ENCODE measurements at regions not wholly inside any gene's neighbourhood (a gene's known extent, or its start where the extent isn't known, plus 50 kb on each side); places are given as distances from the start of the nearest gene placed in this dataset.

GRCh38 chr2:217382794-217383193 is 522.9 kb upstream of the TNP1 start:
- Histone ChIP-seq H3K4me2 (ENCODE audit: low read length) (no peak overlapping the region), H3K4me1 (ENCODE audit: control insufficient read depth, insufficient read depth, low read length) (no peaks in the 10 kb centered on the region), H3K4me3 (ENCODE audit: low read length) (no peak overlapping the region), H3K9me3 (replicated peaks; ENCODE audit: low read length) (no peaks in the 10 kb centered on the region), H3K9ac (ENCODE audit: low read depth, low read length) (no peak overlapping the region), H3K27me3 (ENCODE audit: control insufficient read depth, insufficient read depth, low read length) (no peaks in the 10 kb centered on the region), H3K36me3 (ENCODE audit: insufficient read depth, low read length) (no peaks in the 10 kb centered on the region)

GRCh38 chr2:217379807-217380206 is 519.9 kb upstream of the TNP1 start:
- no peaks in the 10 kb centered on the region for H3K36me3 ChIP-seq (ENCODE audit: insufficient read depth, low read length)
- no peak overlapping the region for H3K4me3 ChIP-seq (ENCODE audit: low read length)
- H3K9me3 ChIP-seq (replicated peaks; ENCODE audit: low read length) = no peaks in the 10 kb centered on the region
- no peak overlapping the region for H3K9ac ChIP-seq (ENCODE audit: low read depth, low read length)
- no peaks in the 10 kb centered on the region for H3K4me1 ChIP-seq (ENCODE audit: control insufficient read depth, insufficient read depth, low read length)
- H3K4me2 ChIP-seq (ENCODE audit: low read length) = no peak overlapping the region
- H3K27me3 ChIP-seq (ENCODE audit: control insufficient read depth, insufficient read depth, low read length) = no peaks in the 10 kb centered on the region

GRCh38 chr2:217372794-217373193 is 512.9 kb upstream of the TNP1 start:
- Histone ChIP-seq H3K4me2 (ENCODE audit: low read length) (no peak overlapping the region), H3K9ac (ENCODE audit: low read depth, low read length) (no peak overlapping the region), H3K4me3 (ENCODE audit: low read length) (no peak overlapping the region), H3K27me3 (ENCODE audit: control insufficient read depth, insufficient read depth, low read length) (no peaks in the 10 kb centered on the region), H3K9me3 (replicated peaks; ENCODE audit: low read length) (no peaks in the 10 kb centered on the region), H3K36me3 (ENCODE audit: insufficient read depth, low read length) (no peaks in the 10 kb centered on the region), H3K4me1 (ENCODE audit: control insufficient read depth, insufficient read depth, low read length) (peaks cover 8% of the 10 kb centered on the region)

GRCh38 chr2:217371781-217372213 is 511.9 kb upstream of the TNP1 start:
- H3K27me3 ChIP-seq (ENCODE audit: control insufficient read depth, insufficient read depth, low read length) = no peaks in the 10 kb centered on the region
- H3K4me1 ChIP-seq (ENCODE audit: control insufficient read depth, insufficient read depth, low read length) = peaks cover 11% of the 10 kb centered on the region
- H3K9ac ChIP-seq (ENCODE audit: low read depth, low read length) = no peak overlapping the region
- H3K36me3 ChIP-seq (ENCODE audit: insufficient read depth, low read length) = no peaks in the 10 kb centered on the region
- no peaks in the 10 kb centered on the region for H3K9me3 ChIP-seq (replicated peaks; ENCODE audit: low read length)
- H3K4me2 ChIP-seq (ENCODE audit: low read length) = no peak overlapping the region
- H3K4me3 ChIP-seq (ENCODE audit: low read length) = no peak overlapping the region

- H3K9ac ChIP-seq (ENCODE audit: low read depth, low read length) = no peak overlapping the region
Measured at GRCh38 chr2:217370391-217370790, 510.5 kb upstream of the TNP1 start.

GRCh38 chr2:217367464-217367863 is 507.6 kb upstream of the TNP1 start:
- H3K4me3 ChIP-seq (ENCODE audit: low read length) = no peak overlapping the region
- H3K4me1 ChIP-seq (ENCODE audit: control insufficient read depth, insufficient read depth, low read length) = peaks cover 11% of the 10 kb centered on the region
- H3K27me3 ChIP-seq (ENCODE audit: control insufficient read depth, insufficient read depth, low read length) = no peaks in the 10 kb centered on the region
- no peaks in the 10 kb centered on the region for H3K9me3 ChIP-seq (replicated peaks; ENCODE audit: low read length)
- no peaks in the 10 kb centered on the region for H3K36me3 ChIP-seq (ENCODE audit: insufficient read depth, low read length)
- no peak overlapping the region for H3K9ac ChIP-seq (ENCODE audit: low read depth, low read length)
- no peak overlapping the region for H3K4me2 ChIP-seq (ENCODE audit: low read length)

More at GRCh38 chr2:217370391-217370790, 510.5 kb upstream of the TNP1 start:
- Histone ChIP-seq H3K9me3 (replicated peaks; ENCODE audit: low read length) (no peaks in the 10 kb centered on the region), H3K36me3 (ENCODE audit: insufficient read depth, low read length) (no peaks in the 10 kb centered on the region), H3K4me2 (ENCODE audit: low read length) (no peak overlapping the region), H3K4me1 (ENCODE audit: control insufficient read depth, insufficient read depth, low read length) (peaks cover 11% of the 10 kb centered on the region), H3K4me3 (ENCODE audit: low read length) (no peak overlapping the region), H3K27me3 (ENCODE audit: control insufficient read depth, insufficient read depth, low read length) (no peaks in the 10 kb centered on the region)

GRCh38 chr2:217366966-217367365 is 507.1 kb upstream of the TNP1 start:
- Histone ChIP-seq H3K4me1 (ENCODE audit: control insufficient read depth, insufficient read depth, low read length) (peaks cover 11% of the 10 kb centered on the region), H3K36me3 (ENCODE audit: insufficient read depth, low read length) (no peaks in the 10 kb centered on the region), H3K9me3 (replicated peaks; ENCODE audit: low read length) (no peaks in the 10 kb centered on the region), H3K4me2 (ENCODE audit: low read length) (no peak overlapping the region), H3K9ac (ENCODE audit: low read depth, low read length) (no peak overlapping the region), H3K27me3 (ENCODE audit: control insufficient read depth, insufficient read depth, low read length) (no peaks in the 10 kb centered on the region), H3K4me3 (ENCODE audit: low read length) (no peak overlapping the region)

- no peak overlapping the region for H3K4me2 ChIP-seq (ENCODE audit: low read length)
- H3K36me3 ChIP-seq (ENCODE audit: insufficient read depth, low read length) = no peaks in the 10 kb centered on the region
- peaks cover 14% of the 10 kb centered on the region for H3K4me1 ChIP-seq (ENCODE audit: control insufficient read depth, insufficient read depth, low read length)
- H3K27me3 ChIP-seq (ENCODE audit: control insufficient read depth, insufficient read depth, low read length) = no peaks in the 10 kb centered on the region
- H3K4me3 ChIP-seq (ENCODE audit: low read length) = no peak overlapping the region
- no peaks in the 10 kb centered on the region for H3K9me3 ChIP-seq (replicated peaks; ENCODE audit: low read length)
- H3K9ac ChIP-seq (ENCODE audit: low read depth, low read length) = no peak overlapping the region
Measured at GRCh38 chr2:217366266-217366895, 506.5 kb upstream of the TNP1 start.

GRCh38 chr2:217365656-217366055 is 505.8 kb upstream of the TNP1 start:
- Histone ChIP-seq H3K4me2 (ENCODE audit: low read length) (no peak overlapping the region), H3K36me3 (ENCODE audit: insufficient read depth, low read length) (no peaks in the 10 kb centered on the region), H3K4me3 (ENCODE audit: low read length) (no peak overlapping the region), H3K4me1 (ENCODE audit: control insufficient read depth, insufficient read depth, low read length) (peaks cover 20% of the 10 kb centered on the region), H3K9me3 (replicated peaks; ENCODE audit: low read length) (no peaks in the 10 kb centered on the region), H3K27me3 (ENCODE audit: control insufficient read depth, insufficient read depth, low read length) (no peaks in the 10 kb centered on the region), H3K9ac (ENCODE audit: low read depth, low read length) (no peak overlapping the region)

GRCh38 chr2:217364224-217364623 is 504.4 kb upstream of the TNP1 start:
- no peaks in the 10 kb centered on the region for H3K36me3 ChIP-seq (ENCODE audit: insufficient read depth, low read length)
- no peaks in the 10 kb centered on the region for H3K9me3 ChIP-seq (replicated peaks; ENCODE audit: low read length)
- no peak overlapping the region for H3K4me2 ChIP-seq (ENCODE audit: low read length)
- H3K4me1 ChIP-seq (ENCODE audit: control insufficient read depth, insufficient read depth, low read length) = peaks cover 18% of the 10 kb centered on the region
- H3K27me3 ChIP-seq (ENCODE audit: control insufficient read depth, insufficient read depth, low read length) = no peaks in the 10 kb centered on the region
- no peak overlapping the region for H3K9ac ChIP-seq (ENCODE audit: low read depth, low read length)
- H3K4me3 ChIP-seq (ENCODE audit: low read length) = no peak overlapping the region

- H3K4me1 ChIP-seq (ENCODE audit: control insufficient read depth, insufficient read depth, low read length) = peaks cover 18% of the 10 kb centered on the region
- no peak overlapping the region for H3K4me3 ChIP-seq (ENCODE audit: low read length)
- no peak overlapping the region for H3K4me2 ChIP-seq (ENCODE audit: low read length)
- no peaks in the 10 kb centered on the region for H3K9me3 ChIP-seq (replicated peaks; ENCODE audit: low read length)
- H3K27me3 ChIP-seq (ENCODE audit: control insufficient read depth, insufficient read depth, low read length) = no peaks in the 10 kb centered on the region
- H3K36me3 ChIP-seq (ENCODE audit: insufficient read depth, low read length) = no peaks in the 10 kb centered on the region
- no peak overlapping the region for H3K9ac ChIP-seq (ENCODE audit: low read depth, low read length)
Measured at GRCh38 chr2:217363470-217363869, 503.6 kb upstream of the TNP1 start.

- Histone ChIP-seq H3K27me3 (ENCODE audit: control insufficient read depth, insufficient read depth, low read length) (peaks cover 2% of the 10 kb centered on the region), H3K9me3 (replicated peaks; ENCODE audit: low read length) (no peaks in the 10 kb centered on the region), H3K36me3 (ENCODE audit: insufficient read depth, low read length) (no peaks in the 10 kb centered on the region), H3K4me2 (ENCODE audit: low read length) (no peak overlapping the region), H3K9ac (ENCODE audit: low read depth, low read length) (no peak overlapping the region), H3K4me1 (ENCODE audit: control insufficient read depth, insufficient read depth, low read length) (peaks cover 21% of the 10 kb centered on the region), H3K4me3 (ENCODE audit: low read length) (no peak overlapping the region)
Measured at GRCh38 chr2:217362710-217363109, 502.8 kb upstream of the TNP1 start.

All from skeletal muscle satellite cell (primary cell).